ENCODE measurements at regions not wholly inside any gene's neighbourhood (a gene's known extent, or its start where the extent isn't known, plus 50 kb on each side); places are given as distances from the start of the nearest gene placed in this dataset.

- no peak for TF ChIP-seq CTCF (IDR thresholded peaks at IDR 0.05)
- intact Hi-C loops (cut with DNase I, micrococcal nuclease) = no loop called here
- Histone ChIP-seq H3K4me3 (no peak overlapping the region), H3K9me3 (no peaks in the 10 kb centered on the region), H3K4me1 (ENCODE audit: low read depth) (no peaks in the 10 kb centered on the region), H3K36me3 (ENCODE audit: low read depth) (no peaks in the 10 kb centered on the region)
- ATAC-seq = no peak
- no peak for DNase-seq
Measured at GRCh38 chr6:78435671-78436070, 431.7 kb upstream of the IRAK1BP1 start.

- H3K4me3 ChIP-seq = no peak overlapping the region
- intact Hi-C loops (cut with DNase I, micrococcal nuclease) = no loop called here
- no peaks in the 10 kb centered on the region for H3K36me3 ChIP-seq (ENCODE audit: low read depth)
- no peaks in the 10 kb centered on the region for H3K9me3 ChIP-seq
- H3K4me1 ChIP-seq (ENCODE audit: low read depth) = no peaks in the 10 kb centered on the region
- TF ChIP-seq CTCF (IDR thresholded peaks at IDR 0.05) = no peak
- no peak for ATAC-seq
- DNase-seq = no peak
Measured at GRCh38 chr6:78436335-78436734, 431.0 kb upstream of the IRAK1BP1 start.

- Histone ChIP-seq H3K9me3 (no peaks in the 10 kb centered on the region), H3K4me1 (ENCODE audit: low read depth) (no peaks in the 10 kb centered on the region), H3K36me3 (ENCODE audit: low read depth) (no peaks in the 10 kb centered on the region), H3K4me3 (no peak overlapping the region)
- no peak for ATAC-seq
- no peak for DNase-seq
- TF ChIP-seq CTCF (IDR thresholded peaks at IDR 0.05) = no peak
- intact Hi-C loops (cut with DNase I, micrococcal nuclease) = no loop called here
Measured at GRCh38 chr6:78438135-78438534, 429.2 kb upstream of the IRAK1BP1 start.

GRCh38 chr6:78460711-78461110, 406.6 kb upstream of the IRAK1BP1 start:
- Histone ChIP-seq H3K4me3 (no peak overlapping the region), H3K9me3 (no peaks in the 10 kb centered on the region), H3K36me3 (ENCODE audit: low read depth) (no peaks in the 10 kb centered on the region), H3K4me1 (ENCODE audit: low read depth) (no peaks in the 10 kb centered on the region)
- intact Hi-C loops (cut with DNase I, micrococcal nuclease) = no loop called here
- ATAC-seq (no peak), DNase-seq (no peak)
- no peak for TF ChIP-seq CTCF (IDR thresholded peaks at IDR 0.05)

- ATAC-seq (no peak), DNase-seq (no peak)
Measured at GRCh38 chr6:78462728-78463127, 404.6 kb upstream of the IRAK1BP1 start.

More at GRCh38 chr6:78462728-78463127, 404.6 kb upstream of the IRAK1BP1 start:
- Histone ChIP-seq H3K36me3 (ENCODE audit: low read depth) (no peaks in the 10 kb centered on the region), H3K4me3 (no peak overlapping the region), H3K4me1 (ENCODE audit: low read depth) (no peaks in the 10 kb centered on the region), H3K9me3 (no peaks in the 10 kb centered on the region)
- intact Hi-C loops (cut with DNase I, micrococcal nuclease) = no loop called here
- TF ChIP-seq CTCF (IDR thresholded peaks at IDR 0.05) = no peak

Measured in mucosa of descending colon (tissue), 3 donors.